ENCODE measurements at regions not wholly inside any gene's neighbourhood (a gene's known extent, or its start where the extent isn't known, plus 50 kb on each side); places are given as distances from the start of the nearest gene placed in this dataset.
"Not testable (repeated sequence)": the region's sequence is repeated elsewhere in the genome, so short reads cannot be mapped to it uniquely, and the experiment has no call there.

- no peak for DNase-seq (ENCODE audit: low spot score)
Measured at GRCh38 chr1:182003953-182004586, 57.4 kb downstream of the ZNF648 start.

GRCh38 chr1:182003025-182003725, 58.3 kb downstream of the ZNF648 start:
- no peak for DNase-seq (ENCODE audit: low spot score)

GRCh38 chr1:182002570-182002969, 58.9 kb downstream of the ZNF648 start:
- no peak for DNase-seq (ENCODE audit: low spot score)

- DNase-seq (ENCODE audit: low spot score), result no peak
Measured at GRCh38 chr1:181998858-181999257, 62.7 kb downstream of the ZNF648 start.

GRCh38 chr1:181992072-181992471, 69.4 kb downstream of the ZNF648 start:
- DNase-seq (ENCODE audit: low spot score), result no peak

- DNase-seq (ENCODE audit: low spot score), result no peak
Measured at GRCh38 chr1:181990728-181991127, 70.8 kb downstream of the ZNF648 start.

DNA sequence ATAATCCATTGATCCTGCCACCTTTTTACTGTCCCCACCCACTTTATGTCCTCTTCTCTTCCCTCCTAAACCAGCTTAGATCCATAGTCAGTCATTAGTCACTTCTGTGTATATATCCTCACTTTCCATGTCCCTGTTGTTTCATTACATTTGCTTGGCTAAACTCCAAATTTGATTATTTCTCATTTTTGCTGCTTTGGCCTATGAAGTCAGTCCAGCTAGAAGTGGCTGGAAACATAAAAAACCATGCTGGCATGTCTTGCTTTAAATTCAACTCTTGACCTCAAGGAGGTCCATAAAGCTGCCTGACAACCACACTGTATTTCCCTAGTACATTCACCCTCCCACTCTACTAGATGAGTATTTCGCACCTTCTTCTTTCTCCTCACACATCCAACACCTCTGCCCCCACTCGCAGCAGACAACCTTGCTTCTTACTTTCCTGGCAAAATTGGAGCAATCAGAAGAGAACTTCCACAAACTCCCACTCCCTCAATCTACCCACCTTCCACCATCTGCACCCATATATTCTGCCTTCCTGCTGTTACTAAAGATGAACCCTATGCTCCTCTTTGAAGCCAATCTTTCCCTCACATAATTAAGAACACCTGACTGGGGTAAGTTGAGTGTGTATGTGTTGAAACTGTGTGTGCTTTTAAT, 72.1 kb downstream of the ZNF648 start:
- DNase-seq (ENCODE audit: low spot score), result no peak

GRCh38 chr1:181987996-181988395, 73.5 kb downstream of the ZNF648 start:
- no peak for DNase-seq (ENCODE audit: low spot score)

- peak; percentile 45 for DNase-seq (ENCODE audit: low spot score)
Measured at GRCh38 chr1:181987334-181987895, 74.1 kb downstream of the ZNF648 start.

DNA sequence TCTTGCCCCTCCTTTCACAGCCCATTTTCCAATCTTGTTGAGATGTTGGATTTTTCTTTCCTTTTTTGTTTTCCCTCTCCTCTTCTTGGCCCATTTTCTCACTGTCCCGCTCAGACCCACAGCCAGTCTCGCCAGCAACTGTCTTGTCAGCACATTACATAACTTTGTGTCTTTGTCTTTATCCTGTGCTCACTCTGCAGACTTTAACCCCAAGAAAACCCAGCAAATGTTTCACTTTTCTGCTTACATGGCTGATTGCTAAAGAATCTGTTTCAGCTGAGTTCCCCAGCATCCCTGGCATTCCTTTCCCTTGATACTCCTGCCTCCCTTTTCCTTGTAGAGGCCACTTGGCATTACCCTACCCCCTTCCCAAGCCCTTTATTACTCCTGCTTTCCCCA, 74.6 kb downstream of the ZNF648 start:
- DNase-seq (ENCODE audit: low spot score), result peak; percentile 57

DNA sequence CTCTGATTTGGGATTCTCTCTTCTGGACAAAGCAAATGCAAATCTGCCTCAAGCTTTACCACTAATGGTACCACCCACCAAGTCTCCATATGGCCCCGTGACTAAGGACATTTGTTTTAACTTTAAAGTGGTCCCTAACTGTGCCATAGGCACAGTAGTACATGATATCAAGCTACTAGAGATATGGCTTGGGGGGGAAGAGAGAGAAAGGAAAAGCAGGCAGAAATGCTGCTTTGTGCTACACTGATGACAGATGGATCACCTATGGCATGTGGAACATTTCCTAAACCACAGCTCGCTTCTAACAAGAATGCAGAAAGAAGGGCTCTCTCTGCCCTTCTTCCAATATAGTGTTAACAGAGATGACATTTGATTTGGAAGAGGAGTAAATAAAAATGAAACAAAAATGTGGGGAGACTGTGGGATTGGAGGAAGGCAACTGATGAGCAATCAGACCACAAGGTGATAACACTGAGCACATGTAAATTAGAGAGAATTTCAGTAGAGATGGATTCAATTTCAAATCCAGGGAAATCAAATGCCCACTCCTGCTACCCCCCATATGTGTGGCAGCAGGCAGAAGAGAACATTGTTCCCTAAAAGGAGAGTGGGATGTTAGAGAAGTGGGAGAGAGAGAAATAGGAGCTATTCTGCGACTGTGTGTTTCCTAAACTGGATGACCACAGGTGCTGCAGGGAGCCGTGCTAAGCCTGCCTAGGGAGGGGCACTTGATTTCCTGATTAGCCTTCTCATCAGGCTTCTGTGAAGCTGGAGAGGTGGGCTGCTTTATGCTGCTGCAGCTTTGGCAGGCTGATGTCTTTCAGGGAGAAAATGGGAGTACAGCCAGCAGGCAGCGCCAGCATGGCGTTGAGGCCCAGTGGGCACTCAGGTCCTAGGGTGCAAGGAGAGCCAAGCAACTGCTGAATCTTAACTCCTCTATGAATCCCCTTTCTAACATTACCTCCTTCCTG, 75.3 kb downstream of the ZNF648 start:
- no peak for DNase-seq (ENCODE audit: low spot score)

DNA sequence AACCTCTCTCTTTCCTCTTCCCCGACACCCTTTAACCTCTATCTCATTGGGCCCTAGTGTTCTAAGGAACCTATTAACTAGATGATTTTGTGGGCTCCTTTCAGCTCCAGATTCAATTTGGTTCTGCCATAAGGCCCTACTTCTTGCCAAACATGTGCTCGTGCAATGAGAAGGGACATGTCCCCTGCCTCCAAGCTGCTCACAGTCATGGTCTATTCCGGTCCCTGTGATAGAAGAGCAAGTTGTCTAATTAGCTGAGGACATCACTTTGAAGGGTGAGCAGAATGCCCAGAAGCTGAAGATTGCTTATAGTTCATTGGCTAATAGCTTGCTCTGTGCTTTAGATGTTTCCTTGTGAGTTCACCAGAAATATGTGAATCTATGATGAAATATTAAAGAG, 76.2 kb downstream of the ZNF648 start:
- no peak for DNase-seq (ENCODE audit: low spot score)

DNA sequence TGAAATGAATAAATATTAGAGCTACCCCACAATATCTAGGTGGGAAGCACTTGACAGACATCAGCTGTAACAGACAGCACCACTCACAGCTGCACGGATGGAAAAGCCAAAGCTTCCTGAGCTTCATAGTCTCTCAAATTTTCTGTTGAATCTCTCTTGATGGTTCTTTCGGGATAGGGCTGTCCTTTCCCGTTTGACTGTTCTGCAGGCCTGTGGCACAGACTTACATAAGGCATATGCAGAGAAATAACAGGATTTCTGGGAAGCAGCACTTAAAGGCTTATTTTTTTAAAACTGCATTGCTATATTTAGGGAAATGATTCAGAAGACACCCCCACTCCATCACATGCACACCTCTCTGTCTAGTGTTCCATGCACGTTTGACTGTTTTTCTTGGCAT, 77.5 kb downstream of the ZNF648 start:
- DNase-seq (ENCODE audit: low spot score), result no peak

- no peak for DNase-seq (ENCODE audit: low spot score)
Measured at GRCh38 chr1:181981821-181982220, 79.7 kb downstream of the ZNF648 start.

- DNase-seq (ENCODE audit: low spot score), result no peak
Measured at GRCh38 chr1:181972256-181972655, 89.3 kb downstream of the ZNF648 start.

GRCh38 chr1:181971424-181971823, 90.1 kb downstream of the ZNF648 start:
- no peak for DNase-seq (ENCODE audit: low spot score)

GRCh38 chr1:181969902-181970301, 91.6 kb downstream of the ZNF648 start:
- no peak for DNase-seq (ENCODE audit: low spot score)

DNA sequence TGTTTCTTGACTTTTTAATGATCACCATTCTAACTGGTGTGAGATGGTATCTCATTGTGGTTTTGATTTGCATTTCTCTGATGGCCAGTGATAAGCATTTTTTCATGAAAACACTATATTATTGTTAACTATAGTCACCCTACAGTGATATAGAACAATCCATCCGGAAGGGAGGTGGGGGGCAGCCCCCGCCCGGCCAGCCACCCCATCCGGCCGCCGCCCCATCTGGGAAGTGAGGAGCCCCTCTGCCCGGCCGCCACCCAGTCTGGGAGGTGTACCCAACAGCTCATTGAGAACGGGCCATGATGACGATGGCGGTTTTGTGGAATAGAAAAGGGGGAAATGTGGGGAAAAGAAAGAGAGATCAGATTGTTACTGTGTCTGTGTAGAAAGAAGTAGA, 106.8 kb downstream of the ZNF648 start:
- not testable (repeated sequence) for DNase-seq (ENCODE audit: low spot score)

- not testable (repeated sequence) for DNase-seq (ENCODE audit: low spot score)
Measured at GRCh38 chr1:181954178-181954577, 107.3 kb downstream of the ZNF648 start.

GRCh38 chr1:181953596-181953995, 107.9 kb downstream of the ZNF648 start:
- no peak for DNase-seq (ENCODE audit: low spot score)

DNA sequence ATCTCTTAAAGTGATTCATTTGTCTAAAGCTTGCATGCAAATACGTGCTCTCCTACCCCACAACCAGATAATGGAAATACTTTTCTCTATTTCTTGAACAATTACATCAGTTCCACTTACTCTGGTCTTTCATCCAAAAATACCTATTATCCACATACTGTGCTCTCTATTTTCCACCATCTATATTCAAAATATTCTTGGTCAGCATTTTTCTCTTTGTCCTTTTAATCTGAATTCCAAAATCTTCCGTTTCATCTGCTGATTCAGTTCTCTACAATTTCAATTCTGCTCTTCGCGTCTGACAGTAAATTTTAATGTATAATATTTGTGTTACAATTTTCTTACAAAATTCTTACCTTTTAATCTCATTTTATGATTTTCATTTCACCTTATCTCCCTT, 110.3 kb downstream of the ZNF648 start:
- DNase-seq (ENCODE audit: low spot score), result no peak

GRCh38 chr1:181949500-181949899, 112.0 kb downstream of the ZNF648 start:
- DNase-seq (ENCODE audit: low spot score), result no peak

Data from kidney tubule cell (primary cell).